Panc1 (cell line): ENCODE measurements at regions not wholly inside any gene's neighbourhood (a gene's known extent, or its start where the extent isn't known, plus 50 kb on each side); places are given as distances from the start of the nearest gene placed in this dataset.

Experiments used
- POLR2AphosphoS5 ChIP-seq: IDR thresholded peaks from 2 replicates; pipeline ENCODE4 v1.6.1; 2012; ENCODE audit warnings: mild to moderate bottlenecking, low read depth, low read length, moderate library complexity
- SIN3A ChIP-seq: IDR thresholded peaks from 2 replicates; pipeline ENCODE4 v1.6.1; 2012; ENCODE audit warnings: low read depth, mild to moderate bottlenecking, low read length, moderate library complexity, borderline replicate concordance; ENCODE audit not compliant: insufficient read depth
- TCF7L2 ChIP-seq: IDR thresholded peaks from 2 replicates; pipeline ENCODE4 v1.6.1; 2011; ENCODE audit warnings: mild to moderate bottlenecking, low read depth, low read length, inconsistent platforms
- TF ChIP-seq, protein P1 (sequence below): fragments of 450-650 bp; IDR thresholded peaks from 2 replicates; pipeline ENCODE4 v1.5.1; 2017; ENCODE audit warnings: mild to moderate bottlenecking

DNA sequence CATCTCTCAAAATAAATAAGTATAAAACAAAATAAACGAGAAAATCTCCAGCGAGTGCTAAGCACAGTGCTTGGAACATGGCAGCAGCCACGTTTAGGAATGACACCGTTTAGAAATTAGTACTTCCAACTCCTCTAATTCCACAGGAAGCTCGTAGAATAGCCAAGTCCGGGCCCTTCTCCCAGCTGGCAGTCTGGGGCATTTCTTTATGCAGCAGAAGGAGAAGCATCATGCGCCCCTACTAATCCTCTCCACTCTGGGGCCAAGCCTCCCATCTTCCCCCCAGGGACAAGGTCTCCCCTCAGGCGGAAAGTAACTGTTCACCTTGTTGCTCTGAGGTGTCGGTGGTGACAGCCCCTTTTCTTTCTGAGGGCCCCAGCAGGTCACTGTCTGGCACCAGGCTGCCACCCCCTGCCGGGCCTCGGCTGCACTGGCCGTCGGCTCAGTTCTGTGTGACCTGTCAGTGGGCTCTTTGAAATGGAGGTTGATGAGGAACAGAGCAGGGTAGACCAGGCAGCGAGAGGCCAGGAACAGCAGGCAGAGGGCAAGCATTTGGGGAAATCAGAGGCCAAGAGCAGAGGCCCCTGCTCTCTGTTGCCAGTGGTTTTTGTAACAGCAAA is 113.5 kb upstream of the WWC1 start:
- TF ChIP-seq, protein P1, sequence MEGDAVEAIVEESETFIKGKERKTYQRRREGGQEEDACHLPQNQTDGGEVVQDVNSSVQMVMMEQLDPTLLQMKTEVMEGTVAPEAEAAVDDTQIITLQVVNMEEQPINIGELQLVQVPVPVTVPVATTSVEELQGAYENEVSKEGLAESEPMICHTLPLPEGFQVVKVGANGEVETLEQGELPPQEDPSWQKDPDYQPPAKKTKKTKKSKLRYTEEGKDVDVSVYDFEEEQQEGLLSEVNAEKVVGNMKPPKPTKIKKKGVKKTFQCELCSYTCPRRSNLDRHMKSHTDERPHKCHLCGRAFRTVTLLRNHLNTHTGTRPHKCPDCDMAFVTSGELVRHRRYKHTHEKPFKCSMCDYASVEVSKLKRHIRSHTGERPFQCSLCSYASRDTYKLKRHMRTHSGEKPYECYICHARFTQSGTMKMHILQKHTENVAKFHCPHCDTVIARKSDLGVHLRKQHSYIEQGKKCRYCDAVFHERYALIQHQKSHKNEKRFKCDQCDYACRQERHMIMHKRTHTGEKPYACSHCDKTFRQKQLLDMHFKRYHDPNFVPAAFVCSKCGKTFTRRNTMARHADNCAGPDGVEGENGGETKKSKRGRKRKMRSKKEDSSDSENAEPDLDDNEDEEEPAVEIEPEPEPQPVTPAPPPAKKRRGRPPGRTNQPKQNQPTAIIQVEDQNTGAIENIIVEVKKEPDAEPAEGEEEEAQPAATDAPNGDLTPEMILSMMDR: no peak
- TF ChIP-seq SIN3A: no peak
- no peak for TF ChIP-seq POLR2AphosphoS5
- TF ChIP-seq TCF7L2: no peak
